IMR-90 (cell line): ENCODE measurements at regions not wholly inside any gene's neighbourhood (a gene's known extent, or its start where the extent isn't known, plus 50 kb on each side); places are given as distances from the start of the nearest gene placed in this dataset.

Experiments used
- BHLHE40 ChIP-seq: fragments of 150-350 bp; IDR thresholded peaks from 2 replicates; pipeline ENCODE4 v1.6.1; 2016; ENCODE audit warnings: mild to moderate bottlenecking, low read depth, low read length
- MXI1 ChIP-seq: IDR thresholded peaks from 2 replicates; pipeline ENCODE4 v1.6.1; 2012; ENCODE audit warnings: low read depth, mild to moderate bottlenecking, low read length, moderate library complexity, borderline replicate concordance
- POLR2A ChIP-seq: IDR thresholded peaks from 2 replicates; pipeline ENCODE4 v1.6.1; 2012; ENCODE audit warnings: mild to moderate bottlenecking, low read depth, low read length
- RCOR1 ChIP-seq: IDR thresholded peaks from 2 replicates; pipeline ENCODE4 v1.6.1; 2012; ENCODE audit warnings: mild to moderate bottlenecking, low read length, improper control_type of control experiment; ENCODE audit not compliant: insufficient replicate concordance
- SMC3 ChIP-seq: fragments of 150-350 bp; IDR thresholded peaks from 2 replicates; pipeline ENCODE4 v1.6.1; 2016; ENCODE audit warnings: low read depth, mild to moderate bottlenecking, antibody characterized with exemption, low read length, moderate library complexity
- TF ChIP-seq, protein P1 (sequence below): conservative IDR thresholded peaks from 2 replicates; pipeline ENCODE4 v1.5.1; 2012; ENCODE audit warnings: mild to moderate bottlenecking, low read depth, low read length, improper control_type of control experiment
- TF ChIP-seq, protein P2 (sequence below): fragments of 150-350 bp; IDR thresholded peaks from 2 replicates; pipeline ENCODE4 v1.6.1; 2017; ENCODE audit warnings: mild to moderate bottlenecking, antibody characterized with exemption, low read length, low read depth
- TF ChIP-seq, protein P3 (sequence below): fragments of 150-350 bp; IDR thresholded peaks from 2 replicates; pipeline ENCODE4 v1.6.1; 2016; ENCODE audit warnings: low read depth, mild to moderate bottlenecking, low read length, moderate library complexity, borderline replicate concordance

DNA sequence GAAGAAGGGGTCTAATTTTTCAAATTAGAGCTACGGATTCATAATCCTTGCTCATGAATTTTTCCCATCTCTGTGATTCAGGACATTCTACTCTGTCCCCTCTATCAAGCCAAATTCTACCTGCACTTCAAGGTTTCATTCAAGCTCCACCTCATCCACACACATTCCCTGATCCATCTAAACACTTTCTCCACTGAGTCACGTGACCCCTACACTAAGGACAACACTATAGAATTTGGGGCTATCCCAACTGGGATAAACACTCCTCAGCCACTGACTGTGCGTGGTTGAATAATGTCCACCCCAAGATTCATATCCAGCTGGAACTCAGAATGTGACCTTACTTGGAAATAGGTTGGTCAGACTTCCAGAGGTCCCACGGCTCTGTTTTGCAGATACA lies 159.9 kb upstream of the ACVR2A start:
- TF ChIP-seq, protein P1, sequence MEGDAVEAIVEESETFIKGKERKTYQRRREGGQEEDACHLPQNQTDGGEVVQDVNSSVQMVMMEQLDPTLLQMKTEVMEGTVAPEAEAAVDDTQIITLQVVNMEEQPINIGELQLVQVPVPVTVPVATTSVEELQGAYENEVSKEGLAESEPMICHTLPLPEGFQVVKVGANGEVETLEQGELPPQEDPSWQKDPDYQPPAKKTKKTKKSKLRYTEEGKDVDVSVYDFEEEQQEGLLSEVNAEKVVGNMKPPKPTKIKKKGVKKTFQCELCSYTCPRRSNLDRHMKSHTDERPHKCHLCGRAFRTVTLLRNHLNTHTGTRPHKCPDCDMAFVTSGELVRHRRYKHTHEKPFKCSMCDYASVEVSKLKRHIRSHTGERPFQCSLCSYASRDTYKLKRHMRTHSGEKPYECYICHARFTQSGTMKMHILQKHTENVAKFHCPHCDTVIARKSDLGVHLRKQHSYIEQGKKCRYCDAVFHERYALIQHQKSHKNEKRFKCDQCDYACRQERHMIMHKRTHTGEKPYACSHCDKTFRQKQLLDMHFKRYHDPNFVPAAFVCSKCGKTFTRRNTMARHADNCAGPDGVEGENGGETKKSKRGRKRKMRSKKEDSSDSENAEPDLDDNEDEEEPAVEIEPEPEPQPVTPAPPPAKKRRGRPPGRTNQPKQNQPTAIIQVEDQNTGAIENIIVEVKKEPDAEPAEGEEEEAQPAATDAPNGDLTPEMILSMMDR = no peak
- no peak for TF ChIP-seq SMC3
- TF ChIP-seq BHLHE40 = no peak
- TF ChIP-seq, protein P2, sequence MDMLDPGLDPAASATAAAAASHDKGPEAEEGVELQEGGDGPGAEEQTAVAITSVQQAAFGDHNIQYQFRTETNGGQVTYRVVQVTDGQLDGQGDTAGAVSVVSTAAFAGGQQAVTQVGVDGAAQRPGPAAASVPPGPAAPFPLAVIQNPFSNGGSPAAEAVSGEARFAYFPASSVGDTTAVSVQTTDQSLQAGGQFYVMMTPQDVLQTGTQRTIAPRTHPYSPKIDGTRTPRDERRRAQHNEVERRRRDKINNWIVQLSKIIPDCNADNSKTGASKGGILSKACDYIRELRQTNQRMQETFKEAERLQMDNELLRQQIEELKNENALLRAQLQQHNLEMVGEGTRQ = no peak
- TF ChIP-seq, protein P3, sequence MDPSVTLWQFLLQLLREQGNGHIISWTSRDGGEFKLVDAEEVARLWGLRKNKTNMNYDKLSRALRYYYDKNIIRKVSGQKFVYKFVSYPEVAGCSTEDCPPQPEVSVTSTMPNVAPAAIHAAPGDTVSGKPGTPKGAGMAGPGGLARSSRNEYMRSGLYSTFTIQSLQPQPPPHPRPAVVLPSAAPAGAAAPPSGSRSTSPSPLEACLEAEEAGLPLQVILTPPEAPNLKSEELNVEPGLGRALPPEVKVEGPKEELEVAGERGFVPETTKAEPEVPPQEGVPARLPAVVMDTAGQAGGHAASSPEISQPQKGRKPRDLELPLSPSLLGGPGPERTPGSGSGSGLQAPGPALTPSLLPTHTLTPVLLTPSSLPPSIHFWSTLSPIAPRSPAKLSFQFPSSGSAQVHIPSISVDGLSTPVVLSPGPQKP = no peak
- TF ChIP-seq POLR2A = no peak
- no peak for TF ChIP-seq RCOR1
- TF ChIP-seq MXI1 = no peak
